ENCODE measurements at regions not wholly inside any gene's neighbourhood (a gene's known extent, or its start where the extent isn't known, plus 50 kb on each side); places are given as distances from the start of the nearest gene placed in this dataset.

DNA sequence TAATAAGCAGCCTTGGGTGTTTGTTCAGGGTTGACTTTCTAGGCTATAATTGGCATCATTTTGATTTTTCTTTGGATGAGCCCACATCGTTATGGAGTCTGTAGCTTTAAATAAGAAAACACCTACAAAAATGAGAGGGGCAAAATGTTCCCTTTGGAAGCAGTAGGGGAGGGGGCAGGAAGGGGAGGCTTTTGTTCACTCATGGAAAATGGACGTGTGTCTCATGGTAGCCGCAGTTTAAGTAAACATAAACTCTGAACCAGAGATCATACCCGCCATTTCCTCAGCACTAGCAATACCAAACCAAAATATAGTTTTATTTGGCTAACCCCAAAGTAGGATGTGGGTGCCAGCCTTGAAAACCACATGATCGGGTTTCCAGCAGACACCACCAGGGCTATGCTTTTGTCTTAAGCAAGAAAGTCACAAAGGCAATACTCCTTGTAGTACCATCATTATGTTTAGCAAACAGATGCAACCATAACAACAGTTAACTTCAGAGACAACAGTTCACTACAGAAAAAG lies 572.5 kb upstream of the JAG1 start:
- WGBS, 2 donors (ENCODE audit: low coverage in 1 of 2) = 76 to 78% methylated on average over 4 to 5 of the region's 5 CpGs
- Histone ChIP-seq H3K4me3 (no peak overlapping the region), H3K27me3 (peaks cover 6% of the 10 kb centered on the region), H3K4me1 (peaks cover 0 to 5% (median 0%) of the 10 kb centered on the region in 3 donors), H3K36me3 (no peaks in the 10 kb centered on the region), H3K27ac (no peak overlapping the region), H3K9me3 (no peaks in the 10 kb centered on the region)
- no peak for ATAC-seq
- TF ChIP-seq POLR2AphosphoS5 (IDR thresholded peaks at IDR 0.05) (no peak), EP300 (IDR thresholded peaks at IDR 0.05) (no peak), POLR2A (IDR thresholded peaks at IDR 0.05) (no peak)
- TF ChIP-seq, protein P1, sequence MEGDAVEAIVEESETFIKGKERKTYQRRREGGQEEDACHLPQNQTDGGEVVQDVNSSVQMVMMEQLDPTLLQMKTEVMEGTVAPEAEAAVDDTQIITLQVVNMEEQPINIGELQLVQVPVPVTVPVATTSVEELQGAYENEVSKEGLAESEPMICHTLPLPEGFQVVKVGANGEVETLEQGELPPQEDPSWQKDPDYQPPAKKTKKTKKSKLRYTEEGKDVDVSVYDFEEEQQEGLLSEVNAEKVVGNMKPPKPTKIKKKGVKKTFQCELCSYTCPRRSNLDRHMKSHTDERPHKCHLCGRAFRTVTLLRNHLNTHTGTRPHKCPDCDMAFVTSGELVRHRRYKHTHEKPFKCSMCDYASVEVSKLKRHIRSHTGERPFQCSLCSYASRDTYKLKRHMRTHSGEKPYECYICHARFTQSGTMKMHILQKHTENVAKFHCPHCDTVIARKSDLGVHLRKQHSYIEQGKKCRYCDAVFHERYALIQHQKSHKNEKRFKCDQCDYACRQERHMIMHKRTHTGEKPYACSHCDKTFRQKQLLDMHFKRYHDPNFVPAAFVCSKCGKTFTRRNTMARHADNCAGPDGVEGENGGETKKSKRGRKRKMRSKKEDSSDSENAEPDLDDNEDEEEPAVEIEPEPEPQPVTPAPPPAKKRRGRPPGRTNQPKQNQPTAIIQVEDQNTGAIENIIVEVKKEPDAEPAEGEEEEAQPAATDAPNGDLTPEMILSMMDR (IDR thresholded peaks at IDR 0.05) = no peak

DNA sequence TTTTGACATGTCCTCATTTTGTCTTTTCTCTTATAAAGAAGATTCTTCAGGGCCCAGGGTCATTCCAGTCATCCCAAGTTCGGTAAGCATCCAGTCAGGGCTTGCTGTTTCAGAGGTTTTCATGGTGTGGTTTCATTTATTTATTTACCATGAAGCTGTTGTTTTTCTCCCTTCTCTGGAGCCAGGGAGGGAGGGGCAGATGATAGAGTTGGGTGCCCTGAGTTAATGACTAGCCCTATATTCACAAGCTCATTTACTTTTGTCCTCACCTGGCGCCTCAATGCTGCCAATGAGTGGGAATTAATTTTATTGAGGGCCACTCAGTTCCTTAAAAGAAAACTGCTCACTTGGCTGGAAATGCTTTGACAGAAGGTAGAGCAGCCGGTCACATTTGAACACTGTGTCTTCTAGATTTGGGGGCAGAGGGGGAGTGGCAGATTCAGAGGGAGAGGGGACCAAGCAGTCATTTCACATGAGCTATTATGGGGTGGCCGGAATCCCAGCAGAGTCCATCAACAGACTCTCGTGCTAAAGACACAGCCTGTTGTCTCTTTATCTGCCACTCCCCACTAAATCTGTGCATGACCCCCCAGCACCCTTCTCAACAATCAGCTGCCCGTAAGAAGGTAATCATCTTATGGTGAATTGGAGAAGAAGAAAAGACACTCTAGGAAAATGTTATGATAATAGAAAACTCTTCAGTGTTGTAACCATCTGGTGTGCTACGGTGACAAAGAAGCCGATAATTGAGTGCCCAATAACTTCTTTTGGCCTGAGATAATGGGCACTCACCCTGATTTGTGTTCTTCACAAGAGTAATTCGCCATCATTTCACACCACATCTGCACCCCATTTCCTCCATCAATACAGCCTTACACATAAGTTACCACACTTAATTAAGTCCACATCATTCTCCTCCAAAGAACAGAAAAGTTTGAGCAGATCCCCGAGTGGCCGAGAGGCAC lies 573.5 kb upstream of the JAG1 start:
- ATAC-seq = no peak

DNA sequence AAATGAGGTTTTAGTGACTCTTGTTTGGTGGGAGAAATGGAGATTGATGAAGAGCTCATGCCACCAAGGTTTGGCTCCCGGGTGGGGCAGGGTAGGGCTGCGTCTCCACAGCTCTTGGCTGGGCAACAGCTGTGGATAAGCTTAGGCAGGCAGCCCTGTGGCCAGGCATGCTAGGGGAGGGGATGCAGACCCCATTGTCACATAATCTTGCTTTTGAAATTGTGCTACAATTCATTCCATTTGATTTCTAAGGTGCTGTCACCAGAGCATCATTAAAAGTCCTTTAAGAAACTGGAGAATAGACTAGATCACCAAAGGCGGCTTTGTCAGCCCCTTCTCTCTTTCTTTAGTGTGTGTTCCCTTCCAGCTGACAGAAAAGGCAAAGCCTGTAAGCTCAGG lies 574.2 kb upstream of the JAG1 start:
- Histone ChIP-seq H3K9me3 (no peaks in the 10 kb centered on the region), H3K4me3 (no peak overlapping the region), H3K27me3 (peaks cover 6% of the 10 kb centered on the region), H3K36me3 (no peaks in the 10 kb centered on the region), H3K27ac (no peak overlapping the region), H3K4me1 (peaks cover 0 to 5% (median 0%) of the 10 kb centered on the region in 3 donors)
- WGBS, 2 donors (ENCODE audit: low coverage in 1 of 2) = 63 to 100% methylated on average over 1 to 3 of the region's 3 CpGs
- TF ChIP-seq POLR2AphosphoS5 (IDR thresholded peaks at IDR 0.05) (no peak), EP300 (IDR thresholded peaks at IDR 0.05) (no peak), POLR2A (IDR thresholded peaks at IDR 0.05) (no peak)
- TF ChIP-seq, protein P1 (IDR thresholded peaks at IDR 0.05) = no peak
- ATAC-seq = no peak

More for the DNA sequence above, 573.5 kb upstream of the JAG1 start:
- Histone ChIP-seq H3K27me3 (peaks cover 6% of the 10 kb centered on the region), H3K27ac (no peak overlapping the region), H3K4me1 (peaks cover 0 to 5% (median 0%) of the 10 kb centered on the region in 3 donors), H3K9me3 (no peaks in the 10 kb centered on the region), H3K4me3 (no peak overlapping the region), H3K36me3 (no peaks in the 10 kb centered on the region)
- 83 to 88% methylated on average over 6 to 9 of the region's 11 CpGs for WGBS, 2 donors (ENCODE audit: low coverage in 1 of 2)
- no peak for TF ChIP-seq POLR2AphosphoS5 (IDR thresholded peaks at IDR 0.05)
- TF ChIP-seq, protein P1 (IDR thresholded peaks at IDR 0.05) = no peak
- no peak for TF ChIP-seq POLR2A (IDR thresholded peaks at IDR 0.05)
- no peak for TF ChIP-seq EP300 (IDR thresholded peaks at IDR 0.05)

DNA sequence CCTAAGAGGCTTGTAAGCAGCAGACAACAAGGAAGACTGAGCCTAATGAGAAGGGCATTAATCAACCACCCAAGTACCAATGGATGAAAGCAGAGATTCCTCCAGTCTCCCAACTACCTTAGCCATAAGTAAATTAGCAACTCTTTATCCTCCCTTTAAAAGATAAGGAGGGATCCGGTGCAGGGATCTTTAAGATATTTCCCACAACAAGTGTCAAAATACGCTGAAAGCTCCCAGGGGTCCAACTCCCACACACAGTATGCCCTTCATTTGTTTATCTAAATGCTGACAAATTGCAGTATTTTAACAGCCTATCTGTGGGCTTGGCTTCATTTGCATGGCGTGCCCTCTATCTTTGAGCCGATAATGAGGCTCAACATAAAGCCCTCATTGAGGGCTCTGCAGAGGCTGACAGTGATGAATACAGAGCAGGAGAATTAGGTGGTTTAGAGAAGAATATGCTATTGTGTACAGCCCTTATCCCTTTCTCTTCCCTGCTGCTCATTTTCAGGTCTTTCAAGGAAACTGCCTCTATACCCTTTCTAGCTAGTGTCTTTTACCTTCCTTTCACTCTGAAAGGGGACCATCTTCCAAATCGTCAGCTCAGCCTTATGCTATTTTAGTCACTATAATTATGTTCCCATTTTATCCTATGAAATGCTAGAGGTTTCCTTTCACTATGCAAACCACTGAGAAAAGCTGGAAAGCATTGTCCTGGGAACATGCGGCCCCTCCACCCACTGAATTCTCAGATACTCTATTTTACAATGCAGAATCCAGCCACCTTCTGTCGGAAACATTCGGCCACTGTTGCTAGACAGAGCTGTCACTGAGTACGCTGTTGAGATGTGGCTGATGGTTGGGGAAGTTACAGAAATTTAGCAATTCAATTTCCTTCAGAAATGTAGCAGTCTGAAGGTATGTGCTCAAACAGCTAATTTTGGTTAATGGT lies 575.2 kb upstream of the JAG1 start:
- H3K27ac ChIP-seq = no peak overlapping the region
- peaks cover 0 to under 1% (median 0%) of the 10 kb centered on the region in 3 donors for H3K9me3 ChIP-seq
- WGBS, 2 donors (ENCODE audit: low coverage in 1 of 2) = 27 to 31% methylated on average over 8 of the region's 9 CpGs
- H3K27me3 ChIP-seq = peaks cover 6% of the 10 kb centered on the region
- ATAC-seq = no peak
- H3K4me3 ChIP-seq = no peak overlapping the region
- peaks cover 0 to 5% (median 0%) of the 10 kb centered on the region in 3 donors for H3K4me1 ChIP-seq
- no peaks in the 10 kb centered on the region for H3K36me3 ChIP-seq
- TF ChIP-seq, protein P1 (IDR thresholded peaks at IDR 0.05) = no peak
- TF ChIP-seq POLR2AphosphoS5 (IDR thresholded peaks at IDR 0.05) (no peak), POLR2A (IDR thresholded peaks at IDR 0.05) (no peak), EP300 (IDR thresholded peaks at IDR 0.05) (no peak)
